GM03348 (cell line): ENCODE measurements at regions not wholly inside any gene's neighbourhood (a gene's known extent, or its start where the extent isn't known, plus 50 kb on each side); places are given as distances from the start of the nearest gene placed in this dataset.

Source experiments
- DNase-seq: peaks from one replicate; pipeline ENCODE4 v3.0.0; 2012; ENCODE audit warnings: low spot score

GRCh38 chr5:68431186-68431585 lies 215.6 kb downstream of the PIK3R1 start:
- DNase-seq, result no peak

GRCh38 chr5:68431601-68432337 lies 216.2 kb downstream of the PIK3R1 start:
- no peak for DNase-seq

GRCh38 chr5:68432682-68433081 lies 217.1 kb downstream of the PIK3R1 start:
- no peak for DNase-seq

GRCh38 chr5:68433526-68433922 lies 218.0 kb downstream of the PIK3R1 start:
- no peak for DNase-seq

GRCh38 chr5:68433923-68434879 lies 218.6 kb downstream of the PIK3R1 start:
- DNase-seq, result peak; percentile 95

GRCh38 chr5:68435611-68436010 lies 220.1 kb downstream of the PIK3R1 start:
- no peak for DNase-seq

- DNase-seq, result no peak
Measured at GRCh38 chr5:68436686-68437520, 221.3 kb downstream of the PIK3R1 start.

GRCh38 chr5:68438876-68439275 lies 223.3 kb downstream of the PIK3R1 start:
- no peak for DNase-seq

GRCh38 chr5:68440245-68440644 lies 224.7 kb downstream of the PIK3R1 start:
- no peak for DNase-seq

- DNase-seq, result no peak
Measured at GRCh38 chr5:68440651-68441050, 225.1 kb downstream of the PIK3R1 start.

GRCh38 chr5:68441309-68442073 lies 225.9 kb downstream of the PIK3R1 start:
- DNase-seq, result no peak

GRCh38 chr5:68443091-68443490 lies 227.5 kb downstream of the PIK3R1 start:
- DNase-seq, result no peak

- DNase-seq, result no peak
Measured at GRCh38 chr5:68444048-68444447, 228.5 kb downstream of the PIK3R1 start.

GRCh38 chr5:68444833-68445232 lies 229.3 kb downstream of the PIK3R1 start:
- no peak for DNase-seq

GRCh38 chr5:68445257-68446069 lies 229.9 kb downstream of the PIK3R1 start:
- no peak for DNase-seq

- no peak for DNase-seq
Measured at GRCh38 chr5:68446070-68446357, 230.5 kb downstream of the PIK3R1 start.

GRCh38 chr5:68446487-68446894 lies 230.9 kb downstream of the PIK3R1 start:
- no peak for DNase-seq

GRCh38 chr5:68447136-68447929 lies 231.8 kb downstream of the PIK3R1 start:
- DNase-seq, result no peak

- no peak for DNase-seq
Measured at GRCh38 chr5:68449380-68449779, 233.8 kb downstream of the PIK3R1 start.

- DNase-seq, result no peak
Measured at GRCh38 chr5:68450245-68450852, 234.8 kb downstream of the PIK3R1 start.
